ENCODE measurements at regions not wholly inside any gene's neighbourhood (a gene's known extent, or its start where the extent isn't known, plus 50 kb on each side); places are given as distances from the start of the nearest gene placed in this dataset.

DNA sequence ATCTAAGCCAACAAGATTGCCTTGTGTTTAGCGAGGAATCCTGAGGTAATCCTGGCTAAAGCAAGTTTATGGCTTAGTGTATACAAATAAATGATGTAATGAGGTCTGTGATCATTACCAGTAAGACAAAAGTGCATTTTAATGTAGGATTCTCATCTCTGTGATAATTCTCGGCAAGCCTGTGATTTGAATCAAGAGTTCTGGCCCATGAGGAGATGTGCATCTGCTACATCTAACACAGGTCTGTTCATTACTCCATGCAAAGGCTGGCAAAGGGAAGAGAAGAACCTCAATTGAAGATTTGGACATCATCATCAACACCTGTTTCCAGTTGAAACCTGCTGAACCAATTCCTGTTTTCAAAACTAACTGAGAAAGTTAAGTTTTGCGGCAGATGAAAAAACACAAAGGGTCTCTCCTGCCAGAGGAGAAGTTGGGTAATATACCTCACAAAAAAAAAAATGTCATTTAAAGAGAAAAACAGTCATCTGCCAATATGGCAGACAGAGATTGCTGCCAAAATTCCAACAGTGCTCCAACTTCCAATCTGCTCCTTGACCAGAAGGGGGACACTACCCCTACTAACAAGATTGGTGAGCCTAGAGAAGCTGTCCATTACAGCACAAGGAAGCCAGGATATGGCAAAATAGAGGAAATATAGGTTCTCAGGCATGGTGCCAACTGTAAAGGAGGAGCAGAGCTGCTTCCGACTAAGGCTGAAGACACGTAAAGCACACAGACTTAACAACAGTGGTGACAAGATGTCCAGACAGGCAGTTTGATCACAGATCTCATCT, 453.7 kb downstream of the TTLL7 start:
- Histone ChIP-seq H3K4me1 (ENCODE audit: insufficient read depth, low read length) (no peaks in the 10 kb centered on the region), H3K9me3 (ENCODE audit: control insufficient read depth, insufficient read depth, low read length) (no peaks in the 10 kb centered on the region), H3K36me3 (ENCODE audit: insufficient read depth, low read length) (no peaks in the 10 kb centered on the region), H3K9ac (ENCODE audit: low read depth, low read length) (no peak overlapping the region)

DNA sequence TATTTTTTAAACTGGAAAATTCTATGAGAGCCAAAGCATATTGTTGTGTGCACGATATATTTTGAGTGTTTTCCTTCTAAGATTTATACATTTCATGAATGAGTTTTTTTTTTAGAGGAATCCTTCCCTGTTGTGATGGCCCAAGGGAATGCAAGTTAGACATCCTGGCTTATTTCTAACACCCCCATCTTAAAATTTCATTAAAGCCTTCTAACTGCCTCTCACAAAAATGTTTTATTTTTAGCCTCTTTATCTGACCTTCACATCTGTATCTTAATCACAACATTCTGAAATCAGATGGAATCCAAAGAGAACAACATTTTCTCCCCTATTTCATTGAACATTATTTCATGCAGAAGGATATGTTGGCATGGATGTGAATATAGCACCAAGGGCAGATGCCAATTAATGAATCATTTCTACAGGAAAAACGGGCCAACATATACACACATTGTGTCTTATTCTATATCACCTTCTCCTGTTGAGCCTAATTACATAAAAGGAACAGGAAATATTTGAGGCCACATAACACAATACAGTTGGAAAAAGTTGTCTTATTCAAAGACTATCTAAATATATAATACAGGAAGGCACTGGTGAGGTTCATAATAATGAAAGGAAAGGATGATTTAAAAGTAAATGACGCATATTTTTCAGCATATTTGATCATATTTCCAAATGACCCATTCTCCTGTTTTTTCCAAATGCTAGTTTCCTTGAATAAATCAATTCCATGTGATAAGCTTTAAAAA, 455.5 kb downstream of the TTLL7 start:
- Histone ChIP-seq H3K4me1 (ENCODE audit: insufficient read depth, low read length) (no peaks in the 10 kb centered on the region), H3K9ac (ENCODE audit: low read depth, low read length) (no peak overlapping the region), H3K36me3 (ENCODE audit: insufficient read depth, low read length) (no peaks in the 10 kb centered on the region), H3K9me3 (ENCODE audit: control insufficient read depth, insufficient read depth, low read length) (no peaks in the 10 kb centered on the region)

DNA sequence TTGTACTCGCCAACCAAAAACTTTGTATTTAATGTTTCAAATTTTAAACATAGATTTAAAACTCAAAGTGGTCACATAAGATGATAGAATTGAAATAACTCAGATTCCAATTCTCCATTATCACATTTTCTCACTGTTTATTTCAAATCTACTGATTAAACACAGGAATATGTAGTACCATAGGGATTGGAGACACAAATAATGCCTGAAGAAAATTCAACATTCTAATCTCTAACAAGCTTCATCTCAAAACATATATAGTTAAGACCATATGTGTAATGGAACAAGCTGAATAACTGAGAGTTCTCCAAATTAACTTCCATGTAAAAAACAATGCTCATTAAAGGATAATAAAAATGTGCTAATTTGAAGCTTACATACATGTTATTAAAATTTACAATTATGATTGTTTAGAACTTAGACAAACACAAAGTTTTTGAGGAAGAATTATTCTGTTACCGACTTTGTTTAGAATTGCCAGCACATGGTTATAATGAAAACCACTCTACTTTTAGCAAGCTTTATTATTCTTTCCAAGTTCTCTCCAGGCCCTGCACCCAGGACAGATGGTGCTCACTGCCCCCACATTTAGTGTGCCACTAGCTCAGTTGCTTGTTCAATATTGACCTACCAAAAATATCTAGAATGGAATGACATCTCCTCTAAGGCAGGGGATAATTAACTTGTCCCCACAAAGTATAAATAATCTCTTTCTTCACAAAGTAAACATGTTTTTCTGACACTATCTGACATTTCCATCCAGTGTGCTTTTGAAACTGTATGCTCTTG, 467.2 kb downstream of the TTLL7 start:
- Histone ChIP-seq H3K36me3 (ENCODE audit: insufficient read depth, low read length) (no peaks in the 10 kb centered on the region), H3K9me3 (ENCODE audit: control insufficient read depth, insufficient read depth, low read length) (no peaks in the 10 kb centered on the region)

DNA sequence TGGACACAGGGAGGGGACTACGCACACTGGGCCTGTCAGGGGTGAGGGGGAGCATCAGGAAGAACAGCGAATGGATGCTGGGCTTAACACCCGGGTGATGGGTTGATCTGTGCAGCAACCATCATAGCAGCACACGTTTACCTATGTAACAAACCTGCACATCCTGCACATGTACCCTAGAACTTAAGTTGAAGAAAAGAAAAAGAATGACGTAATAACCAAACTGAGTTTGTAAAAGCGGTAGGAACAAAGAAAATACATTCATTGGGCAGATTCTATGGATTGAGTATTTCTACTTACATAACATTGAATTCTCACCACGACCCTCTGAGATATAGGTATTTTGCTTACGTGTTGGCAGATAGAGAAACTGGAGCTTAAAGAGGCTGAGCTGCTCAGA, 468.4 kb downstream of the TTLL7 start:
- Histone ChIP-seq H3K9me3 (ENCODE audit: control insufficient read depth, insufficient read depth, low read length) (no peaks in the 10 kb centered on the region), H3K4me1 (ENCODE audit: insufficient read depth, low read length) (no peaks in the 10 kb centered on the region), H3K36me3 (ENCODE audit: insufficient read depth, low read length) (no peaks in the 10 kb centered on the region), H3K9ac (ENCODE audit: low read depth, low read length) (no peak overlapping the region)

More for the DNA sequence above, 467.2 kb downstream of the TTLL7 start:
- no peak overlapping the region for H3K9ac ChIP-seq (ENCODE audit: low read depth, low read length)
- no peaks in the 10 kb centered on the region for H3K4me1 ChIP-seq (ENCODE audit: insufficient read depth, low read length)

DNA sequence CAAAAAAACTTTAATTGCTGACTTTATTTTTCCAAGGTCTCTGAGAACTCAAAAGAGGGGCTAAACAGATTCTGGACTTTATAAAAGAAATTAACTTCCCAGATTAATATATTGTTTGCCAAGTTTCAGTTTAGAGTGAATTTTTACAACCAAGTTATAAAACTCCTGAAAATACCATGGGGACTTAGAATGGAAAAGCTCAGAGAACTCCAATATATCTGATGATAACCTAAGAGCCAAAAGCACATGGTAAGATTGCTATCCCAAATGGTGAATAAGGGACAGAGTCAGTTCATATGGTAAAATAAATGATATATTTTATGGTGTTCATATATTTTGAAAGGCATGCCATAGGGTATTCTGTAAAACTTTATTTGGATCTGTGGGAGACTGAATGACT, 470.9 kb downstream of the TTLL7 start:
- Histone ChIP-seq H3K36me3 (ENCODE audit: insufficient read depth, low read length) (no peaks in the 10 kb centered on the region), H3K4me1 (ENCODE audit: insufficient read depth, low read length) (no peaks in the 10 kb centered on the region), H3K9ac (ENCODE audit: low read depth, low read length) (no peak overlapping the region), H3K9me3 (ENCODE audit: control insufficient read depth, insufficient read depth, low read length) (no peaks in the 10 kb centered on the region)

DNA sequence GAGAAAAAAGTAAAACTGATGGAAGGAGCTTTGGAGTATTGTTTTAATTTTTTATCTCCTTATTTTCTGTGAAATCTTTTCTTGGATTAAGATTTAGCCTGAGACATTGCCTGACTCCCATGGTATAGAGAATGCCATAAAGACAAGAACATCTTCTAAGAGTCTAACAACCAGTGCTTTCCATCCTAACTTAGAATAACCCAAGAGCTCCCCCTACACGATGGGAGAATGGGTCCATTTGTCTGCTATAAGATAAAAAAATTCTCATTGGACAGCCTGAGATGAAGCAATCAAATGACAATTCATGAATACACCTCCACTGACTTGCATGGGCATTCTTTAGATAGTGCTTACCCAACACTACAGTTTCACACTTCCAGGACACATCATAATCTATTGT, 478.1 kb downstream of the TTLL7 start:
- Histone ChIP-seq H3K4me1 (ENCODE audit: insufficient read depth, low read length) (no peaks in the 10 kb centered on the region; the same call in 1 of the 2 replicates), H3K9me3 (ENCODE audit: control insufficient read depth, insufficient read depth, low read length) (no peaks in the 10 kb centered on the region), H3K9ac (ENCODE audit: low read depth, low read length) (no peak overlapping the region), H3K36me3 (ENCODE audit: insufficient read depth, low read length) (no peaks in the 10 kb centered on the region)

DNA sequence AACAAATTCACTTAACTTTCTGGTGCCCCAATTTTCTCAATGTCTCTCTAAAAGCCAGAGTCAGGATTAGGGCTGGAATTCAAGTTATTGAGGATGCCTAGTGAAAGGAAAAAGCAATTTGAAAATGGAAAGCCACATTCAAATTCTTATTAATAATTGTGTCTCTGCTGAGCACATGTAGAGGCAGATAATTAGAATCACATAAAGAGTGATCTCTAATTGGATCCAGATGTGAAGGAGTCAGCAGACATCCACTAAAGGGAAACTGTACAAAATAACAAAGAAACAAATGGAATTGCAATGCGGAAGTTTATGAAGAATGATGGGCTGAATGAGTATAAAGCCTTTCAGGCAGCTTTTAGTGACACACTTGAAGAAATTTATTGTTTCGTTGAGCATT, 482.6 kb downstream of the TTLL7 start:
- H3K36me3 ChIP-seq (ENCODE audit: insufficient read depth, low read length) = no peaks in the 10 kb centered on the region
- no peaks in the 10 kb centered on the region for H3K9me3 ChIP-seq (ENCODE audit: control insufficient read depth, insufficient read depth, low read length)
- no peak overlapping the region for H3K9ac ChIP-seq (ENCODE audit: low read depth, low read length)
- H3K4me1 ChIP-seq (ENCODE audit: insufficient read depth, low read length) = no peaks in the 10 kb centered on the region; the same call in 1 of the 2 replicates

DNA sequence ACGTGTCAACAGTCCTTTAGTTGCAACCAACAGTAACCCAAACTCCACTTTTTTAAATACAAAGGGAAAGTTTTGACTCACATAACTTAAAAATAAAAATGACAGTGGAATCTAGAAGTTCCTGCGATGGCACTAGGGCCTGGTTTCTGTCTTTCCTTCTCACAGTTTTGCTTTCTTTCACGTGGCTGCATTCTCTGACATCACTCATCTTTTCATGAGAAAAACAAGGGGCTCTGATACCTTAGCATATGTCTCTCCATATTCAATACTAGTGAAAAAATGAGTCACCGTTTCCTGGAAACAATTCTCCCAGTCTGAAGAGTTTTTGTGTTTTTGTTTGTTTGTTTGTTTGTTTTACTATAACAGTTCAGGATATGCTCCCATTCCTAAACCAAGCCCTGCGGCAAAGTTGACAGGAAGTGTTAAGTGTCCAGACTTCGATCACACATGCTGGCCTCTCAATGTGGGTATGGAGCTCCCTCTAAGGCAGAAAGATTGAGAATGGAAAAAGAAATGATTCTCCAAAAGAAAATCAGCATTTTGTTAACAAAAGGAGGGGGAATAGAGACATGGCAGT, 483.3 kb downstream of the TTLL7 start:
- no peak overlapping the region for H3K9ac ChIP-seq (ENCODE audit: low read depth, low read length)
- H3K36me3 ChIP-seq (ENCODE audit: insufficient read depth, low read length) = no peaks in the 10 kb centered on the region
- H3K4me1 ChIP-seq (ENCODE audit: insufficient read depth, low read length) = no peaks in the 10 kb centered on the region; the same call in 1 of the 2 replicates
- H3K9me3 ChIP-seq (ENCODE audit: control insufficient read depth, insufficient read depth, low read length) = no peaks in the 10 kb centered on the region

DNA sequence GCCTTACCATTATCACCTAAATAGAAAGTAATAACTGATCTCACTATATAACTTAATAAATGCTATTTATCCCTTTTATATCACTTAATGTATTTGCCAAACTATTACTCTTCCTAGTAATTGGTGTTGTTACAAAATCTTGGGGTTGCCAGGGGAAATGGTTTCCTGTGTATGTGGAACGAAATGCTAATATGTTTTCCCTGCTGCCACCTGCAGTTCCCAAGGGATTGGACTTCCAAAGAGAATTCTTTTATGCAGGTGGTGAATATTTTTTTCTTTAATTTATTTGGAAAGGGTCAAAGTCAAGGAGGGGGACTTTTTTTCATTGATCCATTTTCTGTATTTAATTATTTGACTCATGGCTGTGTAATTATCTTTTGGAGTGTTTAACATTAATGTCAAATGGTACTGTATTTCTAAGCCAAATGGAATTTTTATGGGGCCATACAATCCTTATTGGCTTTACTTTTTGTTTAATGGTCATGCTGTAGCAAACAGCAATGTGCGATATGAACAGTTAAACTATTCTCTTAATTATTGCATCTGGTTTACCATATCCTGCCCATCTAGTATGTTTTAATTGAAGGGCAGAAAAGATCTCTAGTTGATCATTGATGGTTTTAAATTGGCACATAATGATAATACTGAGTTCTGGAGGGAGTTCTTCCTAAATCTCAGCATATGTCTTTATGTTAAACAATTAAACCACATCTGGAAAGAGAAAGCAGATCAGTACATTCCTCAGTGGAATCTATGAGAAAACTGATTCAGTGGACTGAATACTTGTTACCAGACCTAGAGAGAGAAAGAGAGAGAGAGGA, 486.3 kb downstream of the TTLL7 start:
- H3K4me1 ChIP-seq (ENCODE audit: insufficient read depth, low read length) = no peaks in the 10 kb centered on the region; the same call in 1 of the 2 replicates
- no peak overlapping the region for H3K9ac ChIP-seq (ENCODE audit: low read depth, low read length)
- no peaks in the 10 kb centered on the region for H3K36me3 ChIP-seq (ENCODE audit: insufficient read depth, low read length)
- no peaks in the 10 kb centered on the region for H3K9me3 ChIP-seq (ENCODE audit: control insufficient read depth, insufficient read depth, low read length)

DNA sequence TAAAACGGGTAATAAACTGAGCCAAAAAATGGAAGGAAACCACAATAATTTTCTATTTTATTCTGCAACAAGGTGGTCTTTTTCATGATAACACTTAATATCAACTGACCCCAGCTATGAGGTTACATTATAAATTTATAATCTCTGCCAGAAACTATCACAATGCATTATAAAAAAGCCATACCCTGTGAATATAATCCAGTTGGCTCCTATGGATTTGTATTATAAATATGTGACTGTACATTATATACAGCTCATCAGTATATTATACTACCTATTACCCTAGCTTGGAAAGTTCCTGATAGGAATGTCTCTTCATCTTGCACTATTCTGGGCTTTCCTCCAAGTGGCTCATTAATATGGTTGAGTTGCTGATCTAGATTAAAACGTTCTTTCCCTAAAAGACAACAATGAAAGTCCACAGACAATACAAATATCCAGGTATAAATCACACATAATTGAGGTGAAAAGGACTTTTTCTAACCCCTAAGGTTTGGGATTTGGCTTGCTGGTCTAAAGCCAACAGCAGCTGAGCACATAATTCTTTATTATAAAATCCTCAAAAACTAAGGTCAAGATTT, 487.7 kb downstream of the TTLL7 start:
- Histone ChIP-seq H3K9ac (ENCODE audit: low read depth, low read length) (no peak overlapping the region), H3K36me3 (ENCODE audit: insufficient read depth, low read length) (no peaks in the 10 kb centered on the region), H3K4me1 (ENCODE audit: insufficient read depth, low read length) (no peaks in the 10 kb centered on the region; the same call in 1 of the 2 replicates), H3K9me3 (ENCODE audit: control insufficient read depth, insufficient read depth, low read length) (no peaks in the 10 kb centered on the region)

DNA sequence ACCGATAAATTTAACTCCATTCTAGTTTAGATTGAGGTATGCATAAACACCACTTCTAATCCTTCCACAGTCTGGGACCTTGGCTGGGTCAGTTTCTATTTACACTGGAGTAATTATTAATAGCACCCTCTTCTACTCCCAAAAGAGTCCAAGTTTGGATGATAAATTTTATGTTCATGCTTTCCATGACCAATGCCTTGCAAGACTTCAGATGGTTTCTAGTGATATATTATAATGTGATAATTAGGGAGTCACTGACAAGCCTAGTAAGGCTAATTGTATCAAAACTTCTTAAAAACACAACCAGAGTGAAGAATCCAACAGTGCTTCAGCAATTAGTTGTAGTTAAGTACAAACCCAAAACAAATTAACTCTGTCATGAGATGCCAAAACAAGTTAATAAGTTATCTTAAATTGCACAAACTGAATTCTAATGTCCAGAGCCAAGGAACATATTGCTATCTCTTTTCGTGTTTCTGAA, 489.6 kb downstream of the TTLL7 start:
- no peaks in the 10 kb centered on the region for H3K9me3 ChIP-seq (ENCODE audit: control insufficient read depth, insufficient read depth, low read length)
- no peak overlapping the region for H3K9ac ChIP-seq (ENCODE audit: low read depth, low read length)
- no peaks in the 10 kb centered on the region for H3K4me1 ChIP-seq (ENCODE audit: insufficient read depth, low read length)
- H3K36me3 ChIP-seq (ENCODE audit: insufficient read depth, low read length) = no peaks in the 10 kb centered on the region

DNA sequence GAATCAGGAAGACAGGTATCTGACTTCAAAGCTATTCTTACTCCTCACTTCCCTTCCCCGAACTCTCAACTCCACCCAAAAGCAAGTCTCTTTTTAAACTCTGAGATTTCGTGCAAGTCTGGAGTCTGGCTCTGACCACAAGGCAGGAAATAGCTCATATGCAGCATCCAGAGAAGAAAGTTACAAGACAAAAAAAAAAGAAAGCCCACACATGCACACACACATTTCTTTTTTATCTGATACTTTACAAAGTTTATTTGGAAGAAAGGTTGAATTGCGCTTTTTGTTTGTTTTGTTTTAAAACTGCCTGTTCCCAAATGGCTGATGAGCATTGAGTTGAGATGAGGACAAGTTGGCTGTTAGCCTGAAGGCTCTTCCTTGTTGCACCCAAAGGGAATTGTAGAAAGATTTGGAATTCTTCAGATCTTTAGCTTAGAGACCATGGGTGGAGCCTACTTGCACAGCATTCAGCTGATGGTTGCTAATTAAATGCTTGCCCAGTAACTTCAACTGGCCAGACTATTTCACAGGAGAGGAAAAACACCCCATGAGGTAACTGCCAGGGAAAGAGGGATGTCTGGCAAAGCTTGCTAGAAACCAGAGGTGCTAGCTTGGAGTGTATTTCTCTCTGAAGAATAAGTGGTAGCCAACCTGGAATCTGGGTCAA, 490.3 kb downstream of the TTLL7 start:
- no peak overlapping the region for H3K9ac ChIP-seq (ENCODE audit: low read depth, low read length)
- H3K9me3 ChIP-seq (ENCODE audit: control insufficient read depth, insufficient read depth, low read length) = no peaks in the 10 kb centered on the region
- no peaks in the 10 kb centered on the region for H3K36me3 ChIP-seq (ENCODE audit: insufficient read depth, low read length)
- no peaks in the 10 kb centered on the region for H3K4me1 ChIP-seq (ENCODE audit: insufficient read depth, low read length)

DNA sequence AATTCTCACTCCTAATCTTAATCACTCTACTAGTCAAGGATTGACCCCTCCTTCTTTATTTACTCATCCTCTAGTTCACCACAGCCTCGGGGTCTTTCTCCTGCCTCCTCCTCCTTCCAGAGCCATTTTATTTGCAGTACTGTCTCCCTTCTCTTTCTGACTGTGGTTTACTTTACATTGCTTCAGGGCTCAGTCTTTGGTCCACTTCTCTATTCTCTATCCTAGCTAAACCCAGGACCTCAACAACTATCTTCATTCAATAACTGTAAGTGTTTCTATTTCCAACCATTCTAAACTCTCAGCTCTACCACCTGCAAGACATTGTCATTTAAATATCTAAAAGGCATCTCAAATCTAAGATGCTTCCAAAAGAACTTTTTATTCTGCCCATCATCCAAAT, 493.8 kb downstream of the TTLL7 start:
- H3K36me3 ChIP-seq (ENCODE audit: insufficient read depth, low read length) = no peaks in the 10 kb centered on the region
- H3K9me3 ChIP-seq (ENCODE audit: control insufficient read depth, insufficient read depth, low read length) = no peaks in the 10 kb centered on the region
- H3K4me1 ChIP-seq (ENCODE audit: insufficient read depth, low read length) = no peaks in the 10 kb centered on the region

More for the DNA sequence above, 493.8 kb downstream of the TTLL7 start:
- no peak overlapping the region for H3K9ac ChIP-seq (ENCODE audit: low read depth, low read length)

All from ES-I3 (cell line).